ENCODE measurements at regions not wholly inside any gene's neighbourhood (a gene's known extent, or its start where the extent isn't known, plus 50 kb on each side); places are given as distances from the start of the nearest gene placed in this dataset.

GRCh38 chr6:49030251-49031020 lies 432.6 kb downstream of the MMUT start:
- in situ Hi-C loops (cut with MboI; ENCODE audit: low sequenced_read_pairs, unreplicated experiment), result no loop called here
- TF ChIP-seq CTCF (IDR thresholded peaks at IDR 0.05; ENCODE audit: borderline replicate concordance, control extremely low read depth, extremely low read depth, insufficient read depth, missing control alignments), result no peak
- DNase-seq (ENCODE audit: low spot score), result no peak

- in situ Hi-C loops (cut with MboI; ENCODE audit: low sequenced_read_pairs, unreplicated experiment), result no loop called here
- TF ChIP-seq CTCF (IDR thresholded peaks at IDR 0.05; ENCODE audit: borderline replicate concordance, control extremely low read depth, extremely low read depth, insufficient read depth, missing control alignments), result no peak
- DNase-seq (ENCODE audit: low spot score), result no peak
Observed at GRCh38 chr6:49027644-49028043, 435.4 kb downstream of the MMUT start.

- no peak for TF ChIP-seq CTCF (IDR thresholded peaks at IDR 0.05; ENCODE audit: borderline replicate concordance, control extremely low read depth, extremely low read depth, insufficient read depth, missing control alignments)
- in situ Hi-C loops (cut with MboI; ENCODE audit: low sequenced_read_pairs, unreplicated experiment), result no loop called here
- DNase-seq (ENCODE audit: low spot score), result no peak
Observed at GRCh38 chr6:49025273-49026240, 437.5 kb downstream of the MMUT start.

GRCh38 chr6:49004801-49005200 lies 458.3 kb downstream of the MMUT start:
- no peak for TF ChIP-seq CTCF (IDR thresholded peaks at IDR 0.05; ENCODE audit: borderline replicate concordance, control extremely low read depth, extremely low read depth, insufficient read depth, missing control alignments)
- no peak for DNase-seq (ENCODE audit: low spot score)
- in situ Hi-C loops (cut with MboI; ENCODE audit: low sequenced_read_pairs, unreplicated experiment), result no loop called here

- TF ChIP-seq CTCF (IDR thresholded peaks at IDR 0.05; ENCODE audit: borderline replicate concordance, control extremely low read depth, extremely low read depth, insufficient read depth, missing control alignments), result no peak
- no peak for DNase-seq (ENCODE audit: low spot score)
- in situ Hi-C loops (cut with MboI; ENCODE audit: low sequenced_read_pairs, unreplicated experiment), result no loop called here
Observed at GRCh38 chr6:49003348-49003747, 459.7 kb downstream of the MMUT start.

GRCh38 chr6:49001856-49002541 lies 461.1 kb downstream of the MMUT start:
- in situ Hi-C loops (cut with MboI; ENCODE audit: low sequenced_read_pairs, unreplicated experiment), result no loop called here
- no peak for TF ChIP-seq CTCF (IDR thresholded peaks at IDR 0.05; ENCODE audit: borderline replicate concordance, control extremely low read depth, extremely low read depth, insufficient read depth, missing control alignments)

More at GRCh38 chr6:49001856-49002541, 461.1 kb downstream of the MMUT start:
- DNase-seq (ENCODE audit: low spot score), result no peak

Data from GM13976 (cell line).